ENCODE measurements at regions not wholly inside any gene's neighbourhood (a gene's known extent, or its start where the extent isn't known, plus 50 kb on each side); places are given as distances from the start of the nearest gene placed in this dataset.
A peak's percentile ranks its signal among the peaks of the same experiment; 100 is the strongest.

DNA sequence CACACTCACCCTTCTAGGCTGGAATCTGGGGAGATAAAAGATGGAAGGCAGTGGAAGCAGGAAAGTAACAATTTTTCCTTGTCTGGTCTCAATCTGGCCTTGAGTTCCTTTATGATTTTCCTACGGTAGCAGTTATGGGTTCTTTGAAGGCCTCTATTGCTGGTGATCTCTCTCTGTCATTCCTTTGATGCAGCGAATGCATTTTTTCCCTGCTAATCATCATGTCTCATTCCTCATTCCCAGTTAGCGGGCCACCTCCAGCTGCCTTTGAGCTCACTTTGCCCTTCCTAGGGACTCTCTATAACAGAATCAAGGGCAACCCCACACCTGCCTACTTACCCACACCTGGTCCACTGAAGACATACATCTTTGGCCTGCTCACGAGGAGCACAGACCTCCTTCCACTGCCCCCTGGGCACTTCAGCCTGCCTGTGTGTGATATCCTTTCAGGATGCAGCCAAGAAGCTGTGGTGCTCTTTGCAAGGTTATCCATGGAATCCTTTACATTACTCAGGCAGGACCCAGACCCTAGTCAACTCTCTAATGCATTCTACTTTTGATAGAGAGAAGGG is 191.7 kb downstream of the DRD1 start:
- ATAC-seq, result peak; percentile 28; the same call in 2 of the 3 replicates
- TF ChIP-seq ZNF8 (CRISPR knock-in tag; IDR thresholded peaks at IDR 0.05) (no peak), ZNF70 (CRISPR knock-in tag; IDR thresholded peaks at IDR 0.05) (no peak), ARNTL (CRISPR knock-in tag; IDR thresholded peaks at IDR 0.05; ENCODE audit: borderline replicate concordance, low read depth) (no peak), SNAI2 (CRISPR knock-in tag; IDR thresholded peaks at IDR 0.05) (no peak), TOX (CRISPR knock-in tag; IDR thresholded peaks at IDR 0.05; ENCODE audit: borderline replicate concordance) (no peak), ZFP3 (CRISPR knock-in tag; IDR thresholded peaks at IDR 0.05) (no peak), CSDC2 (CRISPR knock-in tag; IDR thresholded peaks at IDR 0.05) (no peak), ZC3H10 (CRISPR knock-in tag; IDR thresholded peaks at IDR 0.05) (no peak), RARB (CRISPR knock-in tag; IDR thresholded peaks at IDR 0.05) (no peak), ZFP30 (CRISPR knock-in tag; IDR thresholded peaks at IDR 0.05) (no peak), ISL1 (CRISPR knock-in tag; IDR thresholded peaks at IDR 0.05) (no peak)
- TF ChIP-seq, protein P1, sequence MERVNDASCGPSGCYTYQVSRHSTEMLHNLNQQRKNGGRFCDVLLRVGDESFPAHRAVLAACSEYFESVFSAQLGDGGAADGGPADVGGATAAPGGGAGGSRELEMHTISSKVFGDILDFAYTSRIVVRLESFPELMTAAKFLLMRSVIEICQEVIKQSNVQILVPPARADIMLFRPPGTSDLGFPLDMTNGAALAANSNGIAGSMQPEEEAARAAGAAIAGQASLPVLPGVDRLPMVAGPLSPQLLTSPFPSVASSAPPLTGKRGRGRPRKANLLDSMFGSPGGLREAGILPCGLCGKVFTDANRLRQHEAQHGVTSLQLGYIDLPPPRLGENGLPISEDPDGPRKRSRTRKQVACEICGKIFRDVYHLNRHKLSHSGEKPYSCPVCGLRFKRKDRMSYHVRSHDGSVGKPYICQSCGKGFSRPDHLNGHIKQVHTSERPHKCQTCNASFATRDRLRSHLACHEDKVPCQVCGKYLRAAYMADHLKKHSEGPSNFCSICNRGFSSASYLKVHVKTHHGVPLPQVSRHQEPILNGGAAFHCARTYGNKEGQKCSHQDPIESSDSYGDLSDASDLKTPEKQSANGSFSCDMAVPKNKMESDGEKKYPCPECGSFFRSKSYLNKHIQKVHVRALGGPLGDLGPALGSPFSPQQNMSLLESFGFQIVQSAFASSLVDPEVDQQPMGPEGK (CRISPR knock-in tag; IDR thresholded peaks at IDR 0.05; ENCODE audit: borderline replicate concordance), result no peak
- TF ChIP-seq, protein P2, sequence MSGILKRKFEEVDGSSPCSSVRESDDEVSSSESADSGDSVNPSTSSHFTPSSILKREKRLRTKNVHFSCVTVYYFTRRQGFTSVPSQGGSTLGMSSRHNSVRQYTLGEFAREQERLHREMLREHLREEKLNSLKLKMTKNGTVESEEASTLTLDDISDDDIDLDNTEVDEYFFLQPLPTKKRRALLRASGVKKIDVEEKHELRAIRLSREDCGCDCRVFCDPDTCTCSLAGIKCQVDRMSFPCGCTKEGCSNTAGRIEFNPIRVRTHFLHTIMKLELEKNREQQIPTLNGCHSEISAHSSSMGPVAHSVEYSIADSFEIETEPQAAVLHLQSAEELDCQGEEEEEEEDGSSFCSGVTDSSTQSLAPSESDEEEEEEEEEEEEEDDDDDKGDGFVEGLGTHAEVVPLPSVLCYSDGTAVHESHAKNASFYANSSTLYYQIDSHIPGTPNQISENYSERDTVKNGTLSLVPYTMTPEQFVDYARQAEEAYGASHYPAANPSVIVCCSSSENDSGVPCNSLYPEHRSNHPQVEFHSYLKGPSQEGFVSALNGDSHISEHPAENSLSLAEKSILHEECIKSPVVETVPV (CRISPR knock-in tag; IDR thresholded peaks at IDR 0.05), result no peak

DNA sequence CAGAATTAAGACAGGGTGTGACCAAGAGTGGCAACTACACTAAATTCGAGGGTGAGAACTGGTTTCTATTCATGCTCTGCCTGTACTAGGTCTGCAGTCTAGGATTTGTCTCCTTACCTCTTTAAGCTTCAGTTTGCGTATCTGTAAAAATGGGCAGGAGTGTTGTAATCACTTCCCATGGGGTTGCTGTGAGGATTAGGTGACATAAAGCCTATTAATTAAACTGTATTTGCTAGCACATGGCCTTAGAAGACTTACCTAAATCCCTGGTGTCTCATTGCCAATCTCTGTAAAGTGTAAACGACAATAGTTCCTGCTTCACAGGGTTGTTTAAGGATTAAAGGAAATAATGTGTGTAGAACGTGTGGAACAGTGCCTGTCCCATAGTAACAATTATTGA is 193.6 kb downstream of the DRD1 start:
- ATAC-seq, result no peak
- TF ChIP-seq TCF4 (CRISPR knock-in tag; IDR thresholded peaks at IDR 0.05; ENCODE audit: borderline replicate concordance) (no peak), ISL1 (CRISPR knock-in tag; IDR thresholded peaks at IDR 0.05) (no peak), ZNF70 (CRISPR knock-in tag; IDR thresholded peaks at IDR 0.05) (no peak), ZNF565 (CRISPR knock-in tag; conservative IDR thresholded peaks at IDR 0.05; ENCODE audit: low read depth) (no peak), ZFP30 (CRISPR knock-in tag; IDR thresholded peaks at IDR 0.05) (no peak), POU6F1 (CRISPR knock-in tag; IDR thresholded peaks at IDR 0.05; ENCODE audit: borderline replicate concordance, low read depth) (no peak), RARB (CRISPR knock-in tag; IDR thresholded peaks at IDR 0.05) (no peak), TOX (CRISPR knock-in tag; IDR thresholded peaks at IDR 0.05; ENCODE audit: borderline replicate concordance) (no peak), TSHZ2 (CRISPR knock-in tag; IDR thresholded peaks at IDR 0.05) (no peak), ZC3H10 (CRISPR knock-in tag; IDR thresholded peaks at IDR 0.05) (no peak), SNAI2 (CRISPR knock-in tag; IDR thresholded peaks at IDR 0.05) (no peak)
- TF ChIP-seq, protein P1 (CRISPR knock-in tag; IDR thresholded peaks at IDR 0.05; ENCODE audit: borderline replicate concordance), result no peak
- TF ChIP-seq, protein P2 (CRISPR knock-in tag; IDR thresholded peaks at IDR 0.05), result no peak
- TF ChIP-seq, protein P3, sequence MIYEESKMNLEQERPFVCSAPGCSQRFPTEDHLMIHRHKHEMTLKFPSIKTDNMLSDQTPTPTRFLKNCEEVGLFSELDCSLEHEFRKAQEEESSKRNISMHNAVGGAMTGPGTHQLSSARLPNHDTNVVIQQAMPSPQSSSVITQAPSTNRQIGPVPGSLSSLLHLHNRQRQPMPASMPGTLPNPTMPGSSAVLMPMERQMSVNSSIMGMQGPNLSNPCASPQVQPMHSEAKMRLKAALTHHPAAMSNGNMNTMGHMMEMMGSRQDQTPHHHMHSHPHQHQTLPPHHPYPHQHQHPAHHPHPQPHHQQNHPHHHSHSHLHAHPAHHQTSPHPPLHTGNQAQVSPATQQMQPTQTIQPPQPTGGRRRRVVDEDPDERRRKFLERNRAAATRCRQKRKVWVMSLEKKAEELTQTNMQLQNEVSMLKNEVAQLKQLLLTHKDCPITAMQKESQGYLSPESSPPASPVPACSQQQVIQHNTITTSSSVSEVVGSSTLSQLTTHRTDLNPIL (CRISPR knock-in tag; IDR thresholded peaks at IDR 0.05; ENCODE audit: low read depth), result no peak
